NB4 (cell line): ENCODE measurements at regions not wholly inside any gene's neighbourhood (a gene's known extent, or its start where the extent isn't known, plus 50 kb on each side); places are given as distances from the start of the nearest gene placed in this dataset.

Source experiments
- DNase-seq: peaks from one replicate; pipeline ENCODE4 v3.0.0; 2010; ENCODE audit warnings: low read depth
- H3K4me3 ChIP-seq: one replicate; pipeline ENCODE4 v1.5.1; 2011; ENCODE audit warnings: mild to moderate bottlenecking, low read depth, low read length, moderate library complexity
- MYC ChIP-seq: IDR thresholded peaks from 2 replicates; pipeline ENCODE4 v1.6.1; 2011; ENCODE audit warnings: low read depth, low read length
- POLR2A ChIP-seq: IDR thresholded peaks from 2 replicates; pipeline ENCODE4 v1.6.1; 2011; ENCODE audit warnings: mild to moderate bottlenecking; ENCODE audit not compliant: insufficient read length; ENCODE audit errors: extremely low read depth
- TF ChIP-seq, protein P1 (sequence below): IDR thresholded peaks from 2 replicates; pipeline ENCODE4 v1.6.1; 2011; ENCODE audit warnings: low read depth, low read length
- TF ChIP-seq, protein P2 (sequence below): IDR thresholded peaks from one replicate; pipeline ENCODE4 v1.5.1; 2012; ENCODE audit warnings: low read depth, low read length

DNA sequence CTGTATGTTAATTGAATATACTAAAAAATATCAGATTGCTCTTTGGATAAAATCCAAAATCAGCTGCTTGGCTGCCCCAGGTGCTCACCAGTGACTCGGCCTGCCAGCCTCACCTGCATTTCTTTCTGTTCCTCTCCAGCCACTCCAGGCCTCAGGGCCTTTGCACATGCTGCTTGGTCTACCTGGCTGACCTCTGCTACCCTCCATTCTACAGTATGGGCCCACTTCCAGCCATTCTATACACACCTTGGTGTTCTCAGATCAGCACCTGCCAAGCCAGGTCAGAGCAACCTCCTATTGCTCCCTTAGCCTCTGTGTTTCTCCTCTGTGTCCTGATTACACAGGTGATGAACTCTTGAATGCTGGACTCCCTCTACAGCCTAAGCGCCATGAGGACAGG lies 106.6 kb upstream of the TWIST2 start:
- no peak overlapping the region for H3K4me3 ChIP-seq
- no peak for DNase-seq
- TF ChIP-seq, protein P1, sequence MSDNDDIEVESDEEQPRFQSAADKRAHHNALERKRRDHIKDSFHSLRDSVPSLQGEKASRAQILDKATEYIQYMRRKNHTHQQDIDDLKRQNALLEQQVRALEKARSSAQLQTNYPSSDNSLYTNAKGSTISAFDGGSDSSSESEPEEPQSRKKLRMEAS = no peak
- TF ChIP-seq MYC (no peak), POLR2A (no peak)
- TF ChIP-seq, protein P2, sequence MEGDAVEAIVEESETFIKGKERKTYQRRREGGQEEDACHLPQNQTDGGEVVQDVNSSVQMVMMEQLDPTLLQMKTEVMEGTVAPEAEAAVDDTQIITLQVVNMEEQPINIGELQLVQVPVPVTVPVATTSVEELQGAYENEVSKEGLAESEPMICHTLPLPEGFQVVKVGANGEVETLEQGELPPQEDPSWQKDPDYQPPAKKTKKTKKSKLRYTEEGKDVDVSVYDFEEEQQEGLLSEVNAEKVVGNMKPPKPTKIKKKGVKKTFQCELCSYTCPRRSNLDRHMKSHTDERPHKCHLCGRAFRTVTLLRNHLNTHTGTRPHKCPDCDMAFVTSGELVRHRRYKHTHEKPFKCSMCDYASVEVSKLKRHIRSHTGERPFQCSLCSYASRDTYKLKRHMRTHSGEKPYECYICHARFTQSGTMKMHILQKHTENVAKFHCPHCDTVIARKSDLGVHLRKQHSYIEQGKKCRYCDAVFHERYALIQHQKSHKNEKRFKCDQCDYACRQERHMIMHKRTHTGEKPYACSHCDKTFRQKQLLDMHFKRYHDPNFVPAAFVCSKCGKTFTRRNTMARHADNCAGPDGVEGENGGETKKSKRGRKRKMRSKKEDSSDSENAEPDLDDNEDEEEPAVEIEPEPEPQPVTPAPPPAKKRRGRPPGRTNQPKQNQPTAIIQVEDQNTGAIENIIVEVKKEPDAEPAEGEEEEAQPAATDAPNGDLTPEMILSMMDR = no peak

DNA sequence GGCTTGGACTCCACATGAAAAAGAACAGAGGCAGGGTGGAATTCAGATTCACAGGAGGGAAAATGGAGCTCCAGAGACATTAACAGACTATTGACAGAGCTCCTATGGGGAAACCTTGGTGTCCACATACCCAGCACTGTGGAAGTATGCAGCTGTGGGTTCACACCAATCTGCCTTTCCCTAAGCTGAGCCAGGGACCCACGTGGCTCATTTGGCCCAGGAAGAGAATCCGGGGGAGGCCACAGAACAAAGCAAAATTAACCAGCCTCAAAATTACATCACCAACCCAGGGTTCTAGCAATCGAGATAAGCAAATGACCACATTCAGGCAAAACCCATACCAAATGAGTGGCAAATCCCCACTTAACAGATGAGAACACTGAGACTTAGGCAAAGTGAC lies 105.8 kb upstream of the TWIST2 start:
- DNase-seq = peak; percentile 33
- TF ChIP-seq, protein P2 = no peak
- TF ChIP-seq MYC (no peak), POLR2A (no peak)
- TF ChIP-seq, protein P1 = no peak
- H3K4me3 ChIP-seq = no peak overlapping the region

DNA sequence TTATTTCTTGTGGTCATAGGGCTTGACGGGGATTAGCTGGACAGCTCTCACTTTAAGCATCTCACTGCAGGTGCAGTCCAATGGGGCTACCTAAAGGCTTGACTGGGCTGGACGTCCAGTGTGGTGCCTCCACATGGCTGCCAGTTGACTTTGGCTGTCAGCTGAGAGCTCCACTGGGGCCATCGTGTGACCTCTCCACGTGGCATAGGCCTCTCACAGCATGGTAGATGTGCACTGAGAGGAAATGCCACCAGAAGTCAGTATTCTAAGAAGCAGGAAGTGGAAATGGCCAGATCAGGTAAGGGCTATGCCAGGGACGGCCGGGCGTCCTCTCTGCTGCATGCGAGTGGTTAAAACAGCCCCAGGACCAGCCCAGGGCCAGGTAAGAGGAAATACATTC lies 105.2 kb upstream of the TWIST2 start:
- DNase-seq = no peak
- TF ChIP-seq MYC = no peak
- TF ChIP-seq, protein P2 = no peak
- TF ChIP-seq POLR2A = no peak
- TF ChIP-seq, protein P1 = no peak
- no peak overlapping the region for H3K4me3 ChIP-seq

DNA sequence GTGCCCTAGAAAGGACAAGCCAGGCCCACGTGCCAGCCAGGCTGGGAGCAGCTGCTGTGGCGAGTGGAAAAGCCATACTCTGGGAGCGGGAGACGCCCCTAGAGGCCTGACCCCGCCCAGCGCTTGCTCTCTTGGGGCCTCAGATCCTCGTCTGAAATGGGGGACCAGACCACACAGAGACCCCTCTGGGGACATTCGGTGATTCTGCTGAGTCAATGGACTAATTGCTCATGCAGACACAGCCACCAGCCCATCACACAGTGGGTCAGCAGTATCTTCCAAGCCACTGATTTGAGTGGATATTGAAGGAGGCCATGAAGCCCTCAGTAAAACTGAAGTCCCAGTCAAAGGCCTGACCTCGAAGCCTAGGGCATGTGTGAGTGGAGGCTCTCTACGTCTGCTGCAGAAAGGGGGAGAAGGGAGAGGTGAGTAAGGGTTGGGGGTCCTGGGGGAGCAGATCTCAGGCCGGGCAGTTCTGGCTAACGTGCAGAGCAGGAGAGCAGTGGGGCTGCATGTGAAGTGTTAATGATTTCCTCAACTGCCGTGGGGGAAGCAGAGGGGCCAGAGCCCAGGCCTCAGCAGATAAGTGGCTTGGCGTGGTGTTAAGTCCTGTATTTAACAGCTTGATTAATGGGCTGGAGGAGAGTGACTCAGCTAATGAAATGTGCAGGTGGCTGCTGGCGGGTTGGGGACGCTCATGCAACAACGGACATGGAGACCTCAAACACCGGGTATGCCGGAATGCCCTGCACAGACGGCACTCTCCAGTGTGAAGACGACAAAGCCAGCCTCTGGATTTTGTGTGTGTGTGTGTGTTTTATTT lies 104.4 kb upstream of the TWIST2 start:
- H3K4me3 ChIP-seq = no peak overlapping the region
- TF ChIP-seq MYC = no peak
- TF ChIP-seq, protein P2 = no peak
- no peak for TF ChIP-seq POLR2A
- TF ChIP-seq, protein P1 = no peak
- peak; percentile 50 for DNase-seq

DNA sequence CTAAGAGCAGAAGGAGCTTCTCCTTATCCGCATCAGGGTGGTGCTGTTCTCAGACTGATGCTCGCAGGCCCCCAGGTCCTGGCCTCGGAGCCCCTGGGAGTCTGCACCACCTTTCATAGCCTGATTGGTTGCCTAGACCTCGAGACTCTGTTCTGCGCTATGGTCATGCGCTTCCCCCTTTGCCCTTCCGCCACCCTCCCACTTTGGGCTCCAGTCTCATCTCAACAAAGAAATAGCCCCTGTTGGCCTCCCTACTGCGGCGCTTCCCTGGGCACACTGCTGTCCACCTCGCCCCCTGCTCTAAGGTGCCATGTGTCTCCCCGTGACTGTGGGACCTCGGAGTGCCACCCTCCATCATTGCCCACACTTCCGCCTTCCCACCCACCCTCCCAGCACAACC lies 102.9 kb upstream of the TWIST2 start:
- TF ChIP-seq, protein P2 = no peak
- TF ChIP-seq, protein P1 = no peak
- H3K4me3 ChIP-seq = no peak overlapping the region
- DNase-seq = no peak

DNA sequence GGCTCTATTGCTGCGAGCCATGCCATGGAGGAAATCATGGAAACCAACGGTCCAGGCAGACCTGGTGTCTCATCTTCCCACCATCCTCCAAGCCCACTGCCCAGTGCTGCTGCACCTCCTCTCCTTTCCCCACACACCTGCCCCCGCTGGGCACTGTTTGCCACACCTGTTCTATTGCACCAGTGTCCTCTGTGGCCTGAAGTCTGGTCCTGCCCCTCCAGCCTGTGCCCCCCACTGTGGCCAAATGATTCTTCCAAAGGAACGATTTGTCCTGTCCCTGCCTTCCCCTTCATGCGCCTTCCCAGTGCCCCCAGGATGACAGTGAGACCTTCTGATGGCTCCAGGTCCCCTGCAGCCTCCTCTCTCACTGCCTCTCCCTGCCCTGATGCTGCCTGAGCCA lies 101.9 kb upstream of the TWIST2 start:
- no peak for DNase-seq
- TF ChIP-seq, protein P2 = no peak
- no peak for TF ChIP-seq MYC
- TF ChIP-seq, protein P1 = no peak
- TF ChIP-seq POLR2A = no peak
- H3K4me3 ChIP-seq = no peak overlapping the region
